ENCODE measurements at regions not wholly inside any gene's neighbourhood (a gene's known extent, or its start where the extent isn't known, plus 50 kb on each side); places are given as distances from the start of the nearest gene placed in this dataset.

- TF ChIP-seq RAD21 (IDR thresholded peaks at IDR 0.05; ENCODE audit: low read depth), result no peak
- TF ChIP-seq TAF1 (IDR thresholded peaks at IDR 0.05; ENCODE audit: low read depth), result no peak
- TF ChIP-seq EGR1 (IDR thresholded peaks at IDR 0.05), result no peak
Measured at GRCh38 chr7:32677593-32677992, 182.3 kb downstream of the AVL9 start.

GRCh38 chr7:32676249-32676941 is 181.1 kb downstream of the AVL9 start:
- TF ChIP-seq NFIC (IDR thresholded peaks at IDR 0.05) (no peak), CREB1 (IDR thresholded peaks at IDR 0.05; ENCODE audit: low read depth) (no peak), TEAD4 (IDR thresholded peaks at IDR 0.05) (no peak), FOXM1 (IDR thresholded peaks at IDR 0.05; ENCODE audit: borderline replicate concordance, low read depth) (no peak), TAF1 (IDR thresholded peaks at IDR 0.05; ENCODE audit: low read depth) (no peak), EP300 (IDR thresholded peaks at IDR 0.05; ENCODE audit: borderline replicate concordance) (no peak), RAD21 (IDR thresholded peaks at IDR 0.05; ENCODE audit: low read depth) (no peak), YY1 (IDR thresholded peaks at IDR 0.05; ENCODE audit: low read depth) (no peak), EGR1 (IDR thresholded peaks at IDR 0.05) (no peak), ZBTB7A (IDR thresholded peaks at IDR 0.05; ENCODE audit: low read depth) (no peak), TCF12 (IDR thresholded peaks at IDR 0.05; ENCODE audit: low read depth) (no peak), MAX (IDR thresholded peaks at IDR 0.05) (no peak), REST (IDR thresholded peaks at IDR 0.05; ENCODE audit: low read depth) (no peak), CEBPB (IDR thresholded peaks at IDR 0.05) (no peak)
- TF ChIP-seq, protein P1, sequence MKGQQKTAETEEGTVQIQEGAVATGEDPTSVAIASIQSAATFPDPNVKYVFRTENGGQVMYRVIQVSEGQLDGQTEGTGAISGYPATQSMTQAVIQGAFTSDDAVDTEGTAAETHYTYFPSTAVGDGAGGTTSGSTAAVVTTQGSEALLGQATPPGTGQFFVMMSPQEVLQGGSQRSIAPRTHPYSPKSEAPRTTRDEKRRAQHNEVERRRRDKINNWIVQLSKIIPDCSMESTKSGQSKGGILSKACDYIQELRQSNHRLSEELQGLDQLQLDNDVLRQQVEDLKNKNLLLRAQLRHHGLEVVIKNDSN (IDR thresholded peaks at IDR 0.05), result no peak

DNA sequence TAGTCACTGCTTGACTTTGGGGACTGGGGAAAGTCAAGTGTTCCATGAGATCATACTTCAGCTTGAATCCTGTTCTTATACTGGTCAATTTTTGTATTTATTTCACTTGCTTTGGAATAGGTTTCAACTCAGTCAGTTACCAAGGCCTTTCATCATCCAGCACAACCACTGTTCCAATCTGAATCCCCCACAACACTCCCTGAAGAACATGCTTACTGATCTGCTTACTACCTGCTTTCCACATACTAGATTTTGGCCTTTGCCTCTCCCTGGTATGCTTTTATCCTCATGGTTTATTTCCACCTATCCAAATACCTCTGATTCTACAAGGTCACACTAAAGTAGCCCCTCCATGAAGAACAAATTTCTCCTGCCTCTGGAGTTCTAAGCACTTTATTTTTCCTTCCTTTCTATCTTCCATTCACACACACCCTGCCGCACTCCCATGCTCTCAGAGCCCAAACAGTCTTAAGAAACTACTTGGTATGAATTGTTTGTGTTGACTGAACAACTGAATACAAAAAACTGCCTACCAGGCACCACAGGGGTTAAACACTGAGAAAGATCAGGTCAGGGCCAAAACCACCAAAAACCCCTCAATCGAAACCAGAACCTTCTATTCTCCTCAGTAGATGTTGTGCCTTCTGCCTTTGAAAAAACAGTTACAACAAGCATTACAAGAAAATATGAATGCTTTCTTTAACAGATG is 178.1 kb downstream of the AVL9 start:
- TF ChIP-seq YY1 (IDR thresholded peaks at IDR 0.05; ENCODE audit: low read depth), result no peak
- no peak for TF ChIP-seq FOXM1 (IDR thresholded peaks at IDR 0.05; ENCODE audit: borderline replicate concordance, low read depth)
- no peak for TF ChIP-seq REST (IDR thresholded peaks at IDR 0.05; ENCODE audit: low read depth)
- no peak for TF ChIP-seq CREB1 (IDR thresholded peaks at IDR 0.05; ENCODE audit: low read depth)
- TF ChIP-seq TAF1 (IDR thresholded peaks at IDR 0.05; ENCODE audit: low read depth), result no peak
- TF ChIP-seq, protein P1 (IDR thresholded peaks at IDR 0.05), result no peak
- no peak for TF ChIP-seq RAD21 (IDR thresholded peaks at IDR 0.05; ENCODE audit: low read depth)
- TF ChIP-seq EGR1 (IDR thresholded peaks at IDR 0.05), result no peak
- TF ChIP-seq MAX (IDR thresholded peaks at IDR 0.05), result no peak

GRCh38 chr7:32670110-32671025 is 175.1 kb downstream of the AVL9 start:
- TF ChIP-seq TCF12 (IDR thresholded peaks at IDR 0.05; ENCODE audit: low read depth), result no peak
- no peak for TF ChIP-seq MAX (IDR thresholded peaks at IDR 0.05)
- TF ChIP-seq ZBTB7A (IDR thresholded peaks at IDR 0.05; ENCODE audit: low read depth), result no peak
- 0 out of 2 replicates have a peak, but pooled peaks have one; percentile 16 for TF ChIP-seq TEAD4 (IDR thresholded peaks at IDR 0.05)
- peak; percentile 44; the same call in 1 of the 2 replicates for TF ChIP-seq EP300 (IDR thresholded peaks at IDR 0.05; ENCODE audit: borderline replicate concordance)

DNA sequence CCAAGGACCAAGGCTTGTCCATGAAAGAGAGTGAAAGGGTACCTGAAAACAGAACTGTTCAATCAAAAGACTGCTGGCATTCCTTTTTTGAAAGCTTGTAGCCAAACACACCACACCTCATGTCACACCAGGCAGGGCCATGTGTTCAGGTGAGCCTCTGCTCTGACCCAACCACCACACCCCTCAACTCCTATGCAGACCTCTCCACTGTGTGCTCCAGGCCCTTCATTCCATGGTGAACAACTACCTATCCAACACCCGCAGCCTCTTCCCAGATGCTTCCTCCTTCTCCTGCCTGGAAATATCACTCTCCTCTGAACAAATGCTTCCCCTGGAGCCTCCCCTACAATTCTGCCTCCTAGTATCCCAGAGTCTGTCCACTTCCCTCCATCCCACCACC is 166.6 kb downstream of the AVL9 start:
- TF ChIP-seq TEAD4 (IDR thresholded peaks at IDR 0.05) (no peak), YY1 (IDR thresholded peaks at IDR 0.05; ENCODE audit: low read depth) (no peak), NFIC (IDR thresholded peaks at IDR 0.05) (no peak), CEBPB (IDR thresholded peaks at IDR 0.05) (no peak), TAF1 (IDR thresholded peaks at IDR 0.05; ENCODE audit: low read depth) (no peak), EGR1 (IDR thresholded peaks at IDR 0.05) (no peak), TCF12 (IDR thresholded peaks at IDR 0.05; ENCODE audit: low read depth) (no peak), CREB1 (IDR thresholded peaks at IDR 0.05; ENCODE audit: low read depth) (no peak), FOXM1 (IDR thresholded peaks at IDR 0.05; ENCODE audit: borderline replicate concordance, low read depth) (no peak), ZBTB7A (IDR thresholded peaks at IDR 0.05; ENCODE audit: low read depth) (no peak), MAX (IDR thresholded peaks at IDR 0.05) (no peak), REST (IDR thresholded peaks at IDR 0.05; ENCODE audit: low read depth) (no peak), EP300 (IDR thresholded peaks at IDR 0.05; ENCODE audit: borderline replicate concordance) (no peak), RAD21 (IDR thresholded peaks at IDR 0.05; ENCODE audit: low read depth) (no peak)
- TF ChIP-seq, protein P1 (IDR thresholded peaks at IDR 0.05), result no peak
